GM23338 (cell line): ENCODE measurements at regions not wholly inside any gene's neighbourhood (a gene's known extent, or its start where the extent isn't known, plus 50 kb on each side); places are given as distances from the start of the nearest gene placed in this dataset.

ENCODE experiments used
- ATAC-seq: fragments of 200-7000 bp; cut with Tn5 transposase; 3 replicates; pipeline ENCODE4 v1.9.1; 2020
- DNase-seq: peaks from one replicate; pipeline ENCODE4 v3.0.0-alpha.2; 2015; ENCODE audit warnings: low spot score
- H2AFZ ChIP-seq: fragments of 200-600 bp; sonication (generic); 2 replicates; pipeline ENCODE4 v1.8.0; 2016; ENCODE audit warnings: antibody characterized with exemption, mild to moderate bottlenecking, moderate library complexity
- H3F3A ChIP-seq: fragments of 200-600 bp; sonication (generic); replicated peaks from 2 replicates; pipeline ENCODE4 v1.8.0; 2017; ENCODE audit warnings: antibody characterized with exemption, mixed run types, low read depth
- H3K27ac ChIP-seq: fragments of 200-600 bp; sonication (generic); 2 replicates; pipeline ENCODE4 v1.6.1; 2016; ENCODE audit warnings: low read depth
- H3K27me3 ChIP-seq: fragments of 200-600 bp; sonication (generic); 2 replicates; pipeline ENCODE4 v1.8.0; 2016; ENCODE audit warnings: mild to moderate bottlenecking, mixed run types, moderate library complexity; ENCODE audit not compliant: insufficient read depth
- H3K36me3 ChIP-seq: fragments of 200-600 bp; sonication (generic); 2 replicates; pipeline ENCODE4 v1.8.0; 2016; ENCODE audit warnings: mild to moderate bottlenecking; ENCODE audit not compliant: insufficient read depth
- H3K4me1 ChIP-seq: fragments of 200-600 bp; sonication (generic); 2 replicates; pipeline ENCODE4 v1.8.0; 2016; ENCODE audit warnings: mild to moderate bottlenecking, moderate library complexity; ENCODE audit not compliant: insufficient read depth
- H3K4me2 ChIP-seq: fragments of 200-600 bp; sonication (generic); 2 replicates; pipeline ENCODE4 v1.7.1; 2017; ENCODE audit warnings: mixed run types
- H3K4me3 ChIP-seq: fragments of 200-600 bp; sonication (generic); 2 replicates; pipeline ENCODE4 v1.6.1; 2016; ENCODE audit warnings: mixed run types
- H3K79me2 ChIP-seq: fragments of 200-600 bp; sonication (generic); replicated peaks from 2 replicates; pipeline ENCODE4 v1.8.0; 2017; ENCODE audit warnings: mild to moderate bottlenecking; ENCODE audit not compliant: insufficient read depth
- H3K9me2 ChIP-seq: fragments of 200-600 bp; sonication (generic); 2 replicates; pipeline ENCODE4 v1.8.0; 2017; ENCODE audit not compliant: insufficient read depth
- H4K20me1 ChIP-seq: fragments of 200-600 bp; sonication (generic); replicated peaks from 2 replicates; pipeline ENCODE4 v1.8.0; 2017; ENCODE audit warnings: mild to moderate bottlenecking; ENCODE audit not compliant: insufficient read depth
- H3K27ac Mint-ChIP-seq: 2 replicates; pipeline ENCODE4 v1.8.0; 2020; ENCODE audit warnings: inconsistent platforms, mild to moderate bottlenecking, moderate library complexity, mixed read lengths
- H3K27me3 Mint-ChIP-seq: 3 replicates; pipeline ENCODE4 v1.8.0; 2022; ENCODE audit warnings: low read depth, mild to moderate bottlenecking, moderate library complexity, mixed read lengths, inconsistent platforms; ENCODE audit not compliant: insufficient read depth, poor library complexity
- H3K36me3 Mint-ChIP-seq: 3 replicates; pipeline ENCODE4 v1.8.0; 2021; ENCODE audit warnings: low read depth, mild to moderate bottlenecking, inconsistent platforms, moderate library complexity, mixed read lengths
- H3K4me1 Mint-ChIP-seq: 3 replicates; pipeline ENCODE4 v1.8.0; 2020; ENCODE audit warnings: mild to moderate bottlenecking, inconsistent platforms, mixed read lengths
- H3K4me3 Mint-ChIP-seq: 3 replicates; pipeline ENCODE4 v1.8.0; 2021; ENCODE audit warnings: moderate library complexity, mild to moderate bottlenecking, inconsistent platforms, mixed read lengths
- H3K9me3 Mint-ChIP-seq: 3 replicates; pipeline ENCODE4 v1.8.0; 2020; ENCODE audit warnings: moderate library complexity, mild to moderate bottlenecking, inconsistent platforms, mixed read lengths
- CREB1 ChIP-seq: fragments of 250-450 bp; sonication (Bioruptor Pico); IDR thresholded peaks from 2 replicates; pipeline ENCODE4 v1.5.0; 2020; ENCODE audit warnings: low read depth, mild to moderate bottlenecking, moderate library complexity
- EZH2 ChIP-seq: fragments of 200-600 bp; sonication (generic); IDR thresholded peaks from one replicate; pipeline ENCODE4 v1.8.0; 2017; ENCODE audit warnings: antibody characterized with exemption, mild to moderate bottlenecking, low read depth; ENCODE audit not compliant: unreplicated experiment
- NANOG ChIP-seq: IDR thresholded peaks from 2 replicates; pipeline ENCODE4 v1.6.1; 2016; ENCODE audit warnings: antibody characterized with exemption, borderline replicate concordance
- POLR2AphosphoS5 ChIP-seq: IDR thresholded peaks from 2 replicates; pipeline ENCODE4 v1.6.1; 2016; ENCODE audit warnings: antibody characterized with exemption, low read depth
- STAT1 ChIP-seq: IDR thresholded peaks from one replicate; pipeline ENCODE4 v1.6.1; 2016; ENCODE audit warnings: antibody characterized with exemption; ENCODE audit not compliant: unreplicated experiment
- ZNF114 ChIP-seq: fragments of 250-450 bp; sonication (Bioruptor Pico); IDR thresholded peaks from 2 replicates; pipeline ENCODE4 v1.5.0; 2020; ENCODE audit warnings: mild to moderate bottlenecking, moderate library complexity
- ZNF331 ChIP-seq: fragments of 250-450 bp; sonication (Bioruptor Pico); IDR thresholded peaks from 2 replicates; pipeline ENCODE4 v1.5.0; 2020; ENCODE audit warnings: low read depth, mild to moderate bottlenecking, moderate library complexity
- TF ChIP-seq, protein P1 (sequence below): fragments of 250-450 bp; sonication (Bioruptor Pico); IDR thresholded peaks from 2 replicates; pipeline ENCODE4 v1.5.0; 2020; ENCODE audit warnings: mild to moderate bottlenecking, moderate library complexity
- TF ChIP-seq, protein P2 (sequence below), 2 experiments: fragments of 200-600 bp in 1 of 2; sonication (generic) in 1 of 2; conservative IDR thresholded peaks; 2 replicates each; pipeline versions ENCODE4 v1.5.1 to v1.6.1; 2016 to 2017; ENCODE audit warnings: antibody characterized with exemption in 2 of 2, low read depth in 2 of 2, mild to moderate bottlenecking in 2 of 2, moderate library complexity in 1 of 2
- TF ChIP-seq, protein P3 (sequence below): IDR thresholded peaks from one replicate; pipeline ENCODE4 v1.6.1; 2018; ENCODE audit warnings: antibody characterized with exemption; ENCODE audit not compliant: unreplicated experiment

DNA sequence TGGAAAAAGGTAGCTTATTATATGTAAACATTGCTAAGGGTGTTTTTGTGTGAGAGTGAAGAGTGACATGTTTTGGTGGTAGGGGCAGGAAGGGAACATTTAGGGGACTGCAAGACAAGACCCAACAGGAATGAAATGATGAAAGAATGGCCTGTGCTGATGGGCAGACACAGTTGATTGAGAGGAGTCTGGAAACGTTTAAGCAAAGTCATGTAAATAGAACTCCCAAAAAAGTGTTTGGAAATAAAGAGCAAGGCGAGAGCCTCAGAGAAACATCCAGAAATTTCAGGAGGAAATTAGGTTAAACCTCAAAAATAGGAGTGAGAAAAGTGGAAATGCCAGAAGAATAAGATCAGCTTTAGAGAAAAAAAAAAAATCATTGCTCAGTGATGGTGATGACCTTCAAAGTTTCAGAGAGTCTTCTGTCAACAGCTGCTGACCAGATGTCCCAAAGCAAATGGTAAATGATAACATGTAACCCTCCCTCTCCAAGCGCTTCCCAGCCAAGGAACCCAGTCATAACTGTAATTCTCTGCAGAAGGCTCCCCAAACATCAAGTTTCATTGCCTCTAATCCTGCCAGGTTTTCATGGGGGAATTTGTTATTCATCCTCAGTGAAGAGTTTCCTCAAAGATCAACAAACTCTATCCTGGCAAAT is 223.2 kb upstream of the FAR2 start:
- ATAC-seq (no peak), DNase-seq (no peak)
- peaks cover 4% of the 10 kb centered on the region for H3K27me3 Mint-ChIP-seq
- Histone ChIP-seq H3K4me2 (no peak overlapping the region), H3K27ac (no peak overlapping the region), H4K20me1 (no peaks in the 10 kb centered on the region), H3K36me3 (0 out of 2 replicates have a peak, but pooled peaks cover 4% of the 10 kb centered on the region), H3K9me2 (no peaks in the 10 kb centered on the region; the same call in none of the 2 replicates), H3K27me3 (no peaks in the 10 kb centered on the region), H3F3A (no peaks in the 10 kb centered on the region), H3K79me2 (no peaks in the 10 kb centered on the region), H2AFZ (no peak overlapping the region), H3K4me1 (no peaks in the 10 kb centered on the region), H3K4me3 (no peak overlapping the region)
- H3K9me3 Mint-ChIP-seq: peaks cover 15% of the 10 kb centered on the region; the same call in 2 of the 3 replicates
- no peak overlapping the region for H3K27ac Mint-ChIP-seq
- H3K4me3 Mint-ChIP-seq: no peak overlapping the region
- H3K36me3 Mint-ChIP-seq: peaks cover under 1% of the 10 kb centered on the region
- TF ChIP-seq CREB1 (CRISPR knock-in tag) (no peak), STAT1 (no peak), ZNF331 (CRISPR knock-in tag) (no peak), NANOG (no peak), EZH2 (no peak), ZNF114 (CRISPR knock-in tag) (no peak), POLR2AphosphoS5 (no peak)
- TF ChIP-seq, protein P1, sequence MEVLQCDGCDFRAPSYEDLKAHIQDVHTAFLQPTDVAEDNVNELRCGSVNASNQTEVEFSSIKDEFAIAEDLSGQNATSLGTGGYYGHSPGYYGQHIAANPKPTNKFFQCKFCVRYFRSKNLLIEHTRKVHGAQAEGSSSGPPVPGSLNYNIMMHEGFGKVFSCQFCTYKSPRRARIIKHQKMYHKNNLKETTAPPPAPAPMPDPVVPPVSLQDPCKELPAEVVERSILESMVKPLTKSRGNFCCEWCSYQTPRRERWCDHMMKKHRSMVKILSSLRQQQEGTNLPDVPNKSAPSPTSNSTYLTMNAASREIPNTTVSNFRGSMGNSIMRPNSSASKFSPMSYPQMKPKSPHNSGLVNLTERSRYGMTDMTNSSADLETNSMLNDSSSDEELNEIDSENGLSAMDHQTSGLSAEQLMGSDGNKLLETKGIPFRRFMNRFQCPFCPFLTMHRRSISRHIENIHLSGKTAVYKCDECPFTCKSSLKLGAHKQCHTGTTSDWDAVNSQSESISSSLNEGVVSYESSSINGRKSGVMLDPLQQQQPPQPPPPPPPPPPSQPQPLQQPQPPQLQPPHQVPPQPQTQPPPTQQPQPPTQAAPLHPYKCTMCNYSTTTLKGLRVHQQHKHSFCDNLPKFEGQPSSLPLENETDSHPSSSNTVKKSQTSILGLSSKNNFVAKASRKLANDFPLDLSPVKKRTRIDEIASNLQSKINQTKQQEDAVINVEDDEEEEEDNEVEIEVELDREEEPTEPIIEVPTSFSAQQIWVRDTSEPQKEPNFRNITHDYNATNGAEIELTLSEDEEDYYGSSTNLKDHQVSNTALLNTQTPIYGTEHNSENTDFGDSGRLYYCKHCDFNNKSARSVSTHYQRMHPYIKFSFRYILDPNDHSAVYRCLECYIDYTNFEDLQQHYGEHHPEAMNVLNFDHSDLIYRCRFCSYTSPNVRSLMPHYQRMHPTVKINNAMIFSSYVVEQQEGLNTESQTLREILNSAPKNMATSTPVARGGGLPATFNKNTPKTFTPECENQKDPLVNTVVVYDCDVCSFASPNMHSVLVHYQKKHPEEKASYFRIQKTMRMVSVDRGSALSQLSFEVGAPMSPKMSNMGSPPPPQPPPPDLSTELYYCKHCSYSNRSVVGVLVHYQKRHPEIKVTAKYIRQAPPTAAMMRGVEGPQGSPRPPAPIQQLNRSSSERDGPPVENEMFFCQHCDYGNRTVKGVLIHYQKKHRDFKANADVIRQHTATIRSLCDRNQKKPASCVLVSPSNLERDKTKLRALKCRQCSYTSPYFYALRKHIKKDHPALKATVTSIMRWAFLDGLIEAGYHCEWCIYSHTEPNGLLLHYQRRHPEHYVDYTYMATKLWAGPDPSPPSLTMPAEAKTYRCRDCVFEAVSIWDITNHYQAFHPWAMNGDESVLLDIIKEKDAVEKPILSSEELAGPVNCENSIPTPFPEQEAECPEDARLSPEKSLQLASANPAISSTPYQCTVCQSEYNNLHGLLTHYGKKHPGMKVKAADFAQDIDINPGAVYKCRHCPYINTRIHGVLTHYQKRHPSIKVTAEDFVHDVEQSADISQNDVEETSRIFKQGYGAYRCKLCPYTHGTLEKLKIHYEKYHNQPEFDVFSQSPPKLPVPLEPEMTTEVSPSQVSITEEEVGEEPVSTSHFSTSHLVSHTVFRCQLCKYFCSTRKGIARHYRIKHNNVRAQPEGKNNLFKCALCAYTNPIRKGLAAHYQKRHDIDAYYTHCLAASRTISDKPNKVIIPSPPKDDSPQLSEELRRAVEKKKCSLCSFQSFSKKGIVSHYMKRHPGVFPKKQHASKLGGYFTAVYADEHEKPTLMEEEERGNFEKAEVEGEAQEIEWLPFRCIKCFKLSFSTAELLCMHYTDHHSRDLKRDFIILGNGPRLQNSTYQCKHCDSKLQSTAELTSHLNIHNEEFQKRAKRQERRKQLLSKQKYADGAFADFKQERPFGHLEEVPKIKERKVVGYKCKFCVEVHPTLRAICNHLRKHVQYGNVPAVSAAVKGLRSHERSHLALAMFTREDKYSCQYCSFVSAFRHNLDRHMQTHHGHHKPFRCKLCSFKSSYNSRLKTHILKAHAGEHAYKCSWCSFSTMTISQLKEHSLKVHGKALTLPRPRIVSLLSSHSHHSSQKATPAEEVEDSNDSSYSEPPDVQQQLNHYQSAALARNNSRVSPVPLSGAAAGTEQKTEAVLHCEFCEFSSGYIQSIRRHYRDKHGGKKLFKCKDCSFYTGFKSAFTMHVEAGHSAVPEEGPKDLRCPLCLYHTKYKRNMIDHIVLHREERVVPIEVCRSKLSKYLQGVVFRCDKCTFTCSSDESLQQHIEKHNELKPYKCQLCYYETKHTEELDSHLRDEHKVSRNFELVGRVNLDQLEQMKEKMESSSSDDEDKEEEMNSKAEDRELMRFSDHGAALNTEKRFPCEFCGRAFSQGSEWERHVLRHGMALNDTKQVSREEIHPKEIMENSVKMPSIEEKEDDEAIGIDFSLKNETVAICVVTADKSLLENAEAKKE (CRISPR knock-in tag): no peak
- TF ChIP-seq, protein P2, sequence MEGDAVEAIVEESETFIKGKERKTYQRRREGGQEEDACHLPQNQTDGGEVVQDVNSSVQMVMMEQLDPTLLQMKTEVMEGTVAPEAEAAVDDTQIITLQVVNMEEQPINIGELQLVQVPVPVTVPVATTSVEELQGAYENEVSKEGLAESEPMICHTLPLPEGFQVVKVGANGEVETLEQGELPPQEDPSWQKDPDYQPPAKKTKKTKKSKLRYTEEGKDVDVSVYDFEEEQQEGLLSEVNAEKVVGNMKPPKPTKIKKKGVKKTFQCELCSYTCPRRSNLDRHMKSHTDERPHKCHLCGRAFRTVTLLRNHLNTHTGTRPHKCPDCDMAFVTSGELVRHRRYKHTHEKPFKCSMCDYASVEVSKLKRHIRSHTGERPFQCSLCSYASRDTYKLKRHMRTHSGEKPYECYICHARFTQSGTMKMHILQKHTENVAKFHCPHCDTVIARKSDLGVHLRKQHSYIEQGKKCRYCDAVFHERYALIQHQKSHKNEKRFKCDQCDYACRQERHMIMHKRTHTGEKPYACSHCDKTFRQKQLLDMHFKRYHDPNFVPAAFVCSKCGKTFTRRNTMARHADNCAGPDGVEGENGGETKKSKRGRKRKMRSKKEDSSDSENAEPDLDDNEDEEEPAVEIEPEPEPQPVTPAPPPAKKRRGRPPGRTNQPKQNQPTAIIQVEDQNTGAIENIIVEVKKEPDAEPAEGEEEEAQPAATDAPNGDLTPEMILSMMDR (conservative IDR thresholded peaks at IDR 0.05; ENCODE audit: low read depth in 2 of 2): no peak
- TF ChIP-seq, protein P3, sequence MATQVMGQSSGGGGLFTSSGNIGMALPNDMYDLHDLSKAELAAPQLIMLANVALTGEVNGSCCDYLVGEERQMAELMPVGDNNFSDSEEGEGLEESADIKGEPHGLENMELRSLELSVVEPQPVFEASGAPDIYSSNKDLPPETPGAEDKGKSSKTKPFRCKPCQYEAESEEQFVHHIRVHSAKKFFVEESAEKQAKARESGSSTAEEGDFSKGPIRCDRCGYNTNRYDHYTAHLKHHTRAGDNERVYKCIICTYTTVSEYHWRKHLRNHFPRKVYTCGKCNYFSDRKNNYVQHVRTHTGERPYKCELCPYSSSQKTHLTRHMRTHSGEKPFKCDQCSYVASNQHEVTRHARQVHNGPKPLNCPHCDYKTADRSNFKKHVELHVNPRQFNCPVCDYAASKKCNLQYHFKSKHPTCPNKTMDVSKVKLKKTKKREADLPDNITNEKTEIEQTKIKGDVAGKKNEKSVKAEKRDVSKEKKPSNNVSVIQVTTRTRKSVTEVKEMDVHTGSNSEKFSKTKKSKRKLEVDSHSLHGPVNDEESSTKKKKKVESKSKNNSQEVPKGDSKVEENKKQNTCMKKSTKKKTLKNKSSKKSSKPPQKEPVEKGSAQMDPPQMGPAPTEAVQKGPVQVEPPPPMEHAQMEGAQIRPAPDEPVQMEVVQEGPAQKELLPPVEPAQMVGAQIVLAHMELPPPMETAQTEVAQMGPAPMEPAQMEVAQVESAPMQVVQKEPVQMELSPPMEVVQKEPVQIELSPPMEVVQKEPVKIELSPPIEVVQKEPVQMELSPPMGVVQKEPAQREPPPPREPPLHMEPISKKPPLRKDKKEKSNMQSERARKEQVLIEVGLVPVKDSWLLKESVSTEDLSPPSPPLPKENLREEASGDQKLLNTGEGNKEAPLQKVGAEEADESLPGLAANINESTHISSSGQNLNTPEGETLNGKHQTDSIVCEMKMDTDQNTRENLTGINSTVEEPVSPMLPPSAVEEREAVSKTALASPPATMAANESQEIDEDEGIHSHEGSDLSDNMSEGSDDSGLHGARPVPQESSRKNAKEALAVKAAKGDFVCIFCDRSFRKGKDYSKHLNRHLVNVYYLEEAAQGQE: no peak
- H3K4me1 Mint-ChIP-seq: no peaks in the 10 kb centered on the region
